Stimulated activated CD8-positive, alpha-beta memory T cell treated with anti-CD3 and anti-CD28 coated beads, Interleukin-4, amount 100 ng/mL, for 24 hours (primary cell): ENCODE measurements at regions not wholly inside any gene's neighbourhood (a gene's known extent, or its start where the extent isn't known, plus 50 kb on each side); places are given as distances from the start of the nearest gene placed in this dataset.
A peak's percentile ranks its signal among the peaks of the same experiment; 100 is the strongest.

Experiments used
- DNase-seq: peaks from one replicate; pipeline ENCODE4 v3.0.0-alpha.2; 2020; ENCODE audit warnings: low read depth

- no peak for DNase-seq
Observed at GRCh38 chr9:90948156-90948555, 146.5 kb downstream of the SYK start.

GRCh38 chr9:90950600-90950999, 149.0 kb downstream of the SYK start:
- DNase-seq = no peak

GRCh38 chr9:90953200-90953599, 151.6 kb downstream of the SYK start:
- no peak for DNase-seq

GRCh38 chr9:90953805-90954204, 152.2 kb downstream of the SYK start:
- no peak for DNase-seq

- DNase-seq = no peak
Observed at GRCh38 chr9:90956026-90956810, 154.6 kb downstream of the SYK start.

GRCh38 chr9:90958328-90958727, 156.7 kb downstream of the SYK start:
- DNase-seq = no peak

GRCh38 chr9:90960941-90961340, 159.3 kb downstream of the SYK start:
- DNase-seq = no peak

GRCh38 chr9:90961375-90961774, 159.8 kb downstream of the SYK start:
- no peak for DNase-seq

- DNase-seq = no peak
Observed at GRCh38 chr9:90964101-90965020, 162.7 kb downstream of the SYK start.

GRCh38 chr9:90965226-90966030, 163.8 kb downstream of the SYK start:
- no peak for DNase-seq

- no peak for DNase-seq
Observed at GRCh38 chr9:90966031-90966290, 164.3 kb downstream of the SYK start.

GRCh38 chr9:90966480-90967144, 165.0 kb downstream of the SYK start:
- DNase-seq = peak; percentile 24

- DNase-seq = no peak
Observed at GRCh38 chr9:90967145-90967538, 165.5 kb downstream of the SYK start.

GRCh38 chr9:90969021-90969675, 167.5 kb downstream of the SYK start:
- DNase-seq = no peak

- DNase-seq = no peak
Observed at GRCh38 chr9:90970608-90971007, 169.0 kb downstream of the SYK start.

GRCh38 chr9:90972057-90972456, 170.4 kb downstream of the SYK start:
- DNase-seq = no peak

- DNase-seq = no peak
Observed at GRCh38 chr9:90974016-90974415, 172.4 kb downstream of the SYK start.

- DNase-seq = no peak
Observed at GRCh38 chr9:90974643-90975245, 173.1 kb downstream of the SYK start.

GRCh38 chr9:90975781-90976538, 174.3 kb downstream of the SYK start:
- DNase-seq = no peak

- DNase-seq = no peak
Observed at GRCh38 chr9:90979138-90979551, 177.5 kb downstream of the SYK start.
